ENCODE measurements at regions not wholly inside any gene's neighbourhood (a gene's known extent, or its start where the extent isn't known, plus 50 kb on each side); places are given as distances from the start of the nearest gene placed in this dataset.

DNA sequence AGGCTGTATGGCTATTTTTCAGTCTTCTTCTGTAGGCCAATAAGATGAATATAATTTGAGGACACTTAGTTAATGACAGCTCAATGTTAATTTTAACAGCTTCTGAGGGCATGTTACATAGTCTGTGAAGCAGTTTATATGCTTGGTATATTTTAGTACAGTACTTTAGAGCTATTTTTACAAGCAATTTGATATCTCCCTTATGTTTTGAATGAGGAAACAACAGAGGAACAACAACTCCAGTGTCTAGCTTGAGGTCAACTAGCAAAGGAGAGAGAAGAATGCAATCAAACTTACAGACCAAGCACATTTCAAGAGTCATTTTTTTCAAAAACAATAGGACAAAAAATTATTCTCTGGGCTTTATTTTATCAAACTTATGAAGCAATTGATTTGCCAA lies 469.1 kb upstream of the DCN start:
- DNase-seq (no peak), ATAC-seq (ENCODE audit: low FRiP score in 2 of 2) (no peak)
- H3K9me3 ChIP-seq, result no peaks in the 10 kb centered on the region
- TF ChIP-seq POLR2AphosphoS5 (IDR thresholded peaks at IDR 0.05) (no peak), EP300 (IDR thresholded peaks at IDR 0.05) (no peak)
- no peak overlapping the region for H3K27ac ChIP-seq
- no peak overlapping the region for H3K4me3 ChIP-seq
- H3K36me3 ChIP-seq, result no peaks in the 10 kb centered on the region
- no peaks in the 10 kb centered on the region for H3K27me3 ChIP-seq
- H3K4me1 ChIP-seq, result no peaks in the 10 kb centered on the region

DNA sequence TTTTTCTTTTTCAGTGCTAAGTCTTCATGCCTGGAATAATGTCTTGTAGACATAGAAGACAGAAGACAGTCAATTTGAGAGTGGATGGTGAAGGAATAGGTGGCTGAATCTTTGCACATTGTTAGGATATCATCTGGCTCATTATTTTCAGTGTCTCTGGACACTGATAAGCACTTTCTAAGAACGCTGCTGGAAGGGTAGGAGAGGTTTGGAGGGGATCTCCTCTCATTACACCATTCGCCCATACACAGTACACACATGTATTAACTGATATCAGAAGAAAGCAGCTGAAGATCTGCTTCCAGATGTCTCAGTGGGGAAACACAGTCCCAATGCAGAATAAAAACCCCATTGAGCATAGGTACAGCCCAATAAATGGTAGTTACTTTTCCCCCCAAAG lies 461.1 kb upstream of the DCN start:
- no peak for ATAC-seq (ENCODE audit: low FRiP score in 2 of 2)
- Histone ChIP-seq H3K27me3 (no peaks in the 10 kb centered on the region), H3K27ac (no peak overlapping the region), H3K4me3 (no peak overlapping the region), H3K9me3 (no peaks in the 10 kb centered on the region), H3K36me3 (no peaks in the 10 kb centered on the region), H3K4me1 (no peaks in the 10 kb centered on the region)
- no peak for DNase-seq
- 85 to 95% methylated on average over 2 of the region's 2 CpGs for WGBS, 2 donors
- TF ChIP-seq, protein P1, sequence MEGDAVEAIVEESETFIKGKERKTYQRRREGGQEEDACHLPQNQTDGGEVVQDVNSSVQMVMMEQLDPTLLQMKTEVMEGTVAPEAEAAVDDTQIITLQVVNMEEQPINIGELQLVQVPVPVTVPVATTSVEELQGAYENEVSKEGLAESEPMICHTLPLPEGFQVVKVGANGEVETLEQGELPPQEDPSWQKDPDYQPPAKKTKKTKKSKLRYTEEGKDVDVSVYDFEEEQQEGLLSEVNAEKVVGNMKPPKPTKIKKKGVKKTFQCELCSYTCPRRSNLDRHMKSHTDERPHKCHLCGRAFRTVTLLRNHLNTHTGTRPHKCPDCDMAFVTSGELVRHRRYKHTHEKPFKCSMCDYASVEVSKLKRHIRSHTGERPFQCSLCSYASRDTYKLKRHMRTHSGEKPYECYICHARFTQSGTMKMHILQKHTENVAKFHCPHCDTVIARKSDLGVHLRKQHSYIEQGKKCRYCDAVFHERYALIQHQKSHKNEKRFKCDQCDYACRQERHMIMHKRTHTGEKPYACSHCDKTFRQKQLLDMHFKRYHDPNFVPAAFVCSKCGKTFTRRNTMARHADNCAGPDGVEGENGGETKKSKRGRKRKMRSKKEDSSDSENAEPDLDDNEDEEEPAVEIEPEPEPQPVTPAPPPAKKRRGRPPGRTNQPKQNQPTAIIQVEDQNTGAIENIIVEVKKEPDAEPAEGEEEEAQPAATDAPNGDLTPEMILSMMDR (IDR thresholded peaks at IDR 0.05), result no peak
- TF ChIP-seq POLR2A (IDR thresholded peaks at IDR 0.05) (no peak), EP300 (IDR thresholded peaks at IDR 0.05) (no peak), POLR2AphosphoS5 (IDR thresholded peaks at IDR 0.05) (no peak)

DNA sequence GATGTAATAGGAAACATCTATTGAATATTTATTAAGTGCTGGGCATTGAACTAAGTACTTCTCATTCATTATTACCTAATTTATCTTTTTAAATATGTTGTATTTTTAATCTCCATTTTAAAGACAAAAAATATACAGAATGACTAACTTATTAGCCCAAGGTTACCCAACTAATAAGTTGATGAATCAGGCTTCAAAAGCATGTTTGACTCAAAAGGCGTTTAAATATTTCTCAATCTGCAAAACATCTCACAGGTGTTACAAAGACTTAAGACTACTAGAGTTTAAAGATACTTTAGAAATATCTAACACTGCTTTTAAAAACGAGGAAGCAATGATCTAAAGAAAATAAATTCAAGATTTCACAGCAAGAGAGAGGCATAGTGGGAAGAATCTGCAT lies 457.4 kb upstream of the DCN start:
- TF ChIP-seq, protein P1 (IDR thresholded peaks at IDR 0.05), result no peak
- TF ChIP-seq POLR2AphosphoS5 (IDR thresholded peaks at IDR 0.05) (no peak), POLR2A (IDR thresholded peaks at IDR 0.05) (no peak), EP300 (IDR thresholded peaks at IDR 0.05) (no peak)
- H3K27me3 ChIP-seq, result no peaks in the 10 kb centered on the region
- WGBS, 2 donors, result 49 to 56% methylated on average over 2 of the region's 2 CpGs
- no peak overlapping the region for H3K4me3 ChIP-seq
- H3K36me3 ChIP-seq, result no peaks in the 10 kb centered on the region
- ATAC-seq (ENCODE audit: low FRiP score in 2 of 2) (no peak), DNase-seq (no peak)
- no peak overlapping the region for H3K27ac ChIP-seq
- H3K9me3 ChIP-seq, result no peaks in the 10 kb centered on the region
- no peaks in the 10 kb centered on the region for H3K4me1 ChIP-seq

DNA sequence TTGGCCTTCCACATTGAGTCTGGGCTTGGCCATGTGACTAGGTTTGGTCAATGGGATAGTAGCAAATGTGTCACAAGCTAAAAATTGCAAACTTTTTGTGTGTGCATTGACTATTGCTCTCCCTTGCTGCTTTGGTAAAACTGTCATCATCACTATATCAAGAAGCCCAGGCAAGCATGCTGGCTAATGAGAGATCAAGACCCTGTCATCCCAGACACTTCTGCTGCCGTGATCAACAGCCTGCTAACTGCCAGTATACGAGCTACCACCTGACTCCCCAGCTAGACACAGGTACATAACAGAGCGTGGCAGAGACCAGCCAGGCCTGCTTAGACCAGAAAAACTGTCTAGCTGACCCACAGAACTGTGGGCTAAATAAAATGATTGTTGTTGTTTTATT lies 456.7 kb upstream of the DCN start:
- DNase-seq (no peak), ATAC-seq (ENCODE audit: low FRiP score in 2 of 2) (no peak)
- Histone ChIP-seq H3K27ac (no peak overlapping the region), H3K4me1 (no peaks in the 10 kb centered on the region), H3K9me3 (no peaks in the 10 kb centered on the region), H3K4me3 (no peak overlapping the region), H3K27me3 (no peaks in the 10 kb centered on the region), H3K36me3 (no peaks in the 10 kb centered on the region)
- WGBS, 2 donors, result 93 to 95% methylated on average over 3 of the region's 3 CpGs
- TF ChIP-seq EP300 (IDR thresholded peaks at IDR 0.05), result no peak
- no peak for TF ChIP-seq POLR2A (IDR thresholded peaks at IDR 0.05)
- no peak for TF ChIP-seq POLR2AphosphoS5 (IDR thresholded peaks at IDR 0.05)
- TF ChIP-seq, protein P1 (IDR thresholded peaks at IDR 0.05), result no peak

DNA sequence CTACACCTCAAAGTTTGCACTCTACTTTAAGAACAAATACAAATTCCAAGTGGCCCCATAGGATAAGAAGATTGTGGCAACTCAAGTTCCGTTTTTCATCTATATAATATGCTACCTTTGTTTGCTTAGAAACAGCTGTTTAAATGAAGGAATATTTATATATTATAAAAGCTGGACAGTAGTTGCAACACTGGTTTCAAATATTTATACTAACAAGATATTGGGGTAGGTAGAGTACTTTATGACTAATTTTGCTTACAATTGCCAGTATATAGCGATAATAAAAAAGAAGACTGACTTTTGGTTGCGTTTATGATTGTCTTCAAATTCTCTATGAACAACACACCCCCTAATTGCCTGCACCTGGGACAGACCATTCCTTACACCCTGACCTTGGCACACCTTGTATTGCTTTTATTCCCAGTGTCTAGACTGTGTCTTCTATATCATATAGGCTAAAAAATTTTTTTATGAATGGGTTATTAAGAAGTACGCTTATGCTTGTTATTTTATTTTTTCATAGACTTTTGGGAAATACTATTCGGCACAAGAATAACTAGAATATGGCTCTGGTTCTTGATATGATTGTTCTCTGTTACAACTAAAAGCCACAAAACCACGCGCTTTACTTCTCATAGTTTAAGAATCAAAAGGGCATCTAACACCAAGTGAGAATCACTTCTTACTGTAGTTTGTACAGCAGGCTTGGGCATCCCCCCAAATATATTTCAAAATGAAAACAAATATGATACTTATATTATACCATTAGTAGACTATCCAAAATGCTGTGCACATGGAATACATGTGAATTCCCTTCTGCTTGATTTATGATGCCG lies 455.4 kb upstream of the DCN start:
- H3K9me3 ChIP-seq, result no peaks in the 10 kb centered on the region
- WGBS, 2 donors, result 89 to 91% methylated on average over 8 of the region's 8 CpGs
- H3K27me3 ChIP-seq, result no peaks in the 10 kb centered on the region
- no peak overlapping the region for H3K27ac ChIP-seq
- no peaks in the 10 kb centered on the region for H3K4me1 ChIP-seq
- no peaks in the 10 kb centered on the region for H3K36me3 ChIP-seq
- TF ChIP-seq EP300 (IDR thresholded peaks at IDR 0.05) (no peak), POLR2A (IDR thresholded peaks at IDR 0.05) (no peak), POLR2AphosphoS5 (IDR thresholded peaks at IDR 0.05) (no peak)
- TF ChIP-seq, protein P1 (IDR thresholded peaks at IDR 0.05), result no peak
- H3K4me3 ChIP-seq, result no peak overlapping the region
- ATAC-seq (ENCODE audit: low FRiP score in 2 of 2) (no peak), DNase-seq (no peak)
